ENCODE measurements at regions not wholly inside any gene's neighbourhood (a gene's known extent, or its start where the extent isn't known, plus 50 kb on each side); places are given as distances from the start of the nearest gene placed in this dataset.

- Mint-ChIP-seq H3K4me3 (no peak overlapping the region), H3K9me3 (no peaks in the 10 kb centered on the region), H3K36me3 (ENCODE audit: low read depth) (no peaks in the 10 kb centered on the region), H3K27me3 (peaks cover 10% of the 10 kb centered on the region), H3K4me1 (peaks cover 9% of the 10 kb centered on the region), H3K27ac (no peak overlapping the region)
- ATAC-seq (no peak), DNase-seq (no peak)
Measured at GRCh38 chr20:57867807-57868206, 158.0 kb upstream of the PMEPA1 start.

DNA sequence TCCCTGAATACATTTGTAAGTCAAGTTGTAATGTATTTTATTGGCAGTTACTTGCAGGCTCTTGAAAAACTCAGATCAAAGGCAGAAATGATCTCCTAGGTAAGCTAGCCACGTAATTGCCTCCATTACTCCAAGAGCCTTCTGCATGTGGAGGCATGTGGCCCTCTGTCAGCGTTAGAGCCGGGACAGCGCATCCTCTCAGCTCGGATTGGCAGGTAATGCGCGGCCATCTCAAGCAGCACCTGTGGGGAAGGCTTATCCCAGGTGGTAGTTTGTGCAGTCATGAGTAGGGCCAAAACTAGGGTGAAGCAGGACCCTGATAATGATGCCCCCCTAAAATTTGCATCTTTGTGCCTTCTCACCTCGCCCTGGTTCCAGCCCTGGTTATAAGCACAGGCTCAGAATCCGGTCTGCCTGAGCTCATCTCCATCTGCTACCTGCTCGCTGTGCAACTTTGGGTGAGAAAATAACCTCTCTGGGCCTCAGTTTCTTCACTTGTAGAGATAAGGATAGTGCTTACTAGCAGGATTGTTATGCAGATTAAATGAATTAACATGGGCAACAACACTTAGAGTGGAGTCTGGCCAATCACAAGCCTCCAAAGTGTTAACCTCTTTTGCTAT lies 157.5 kb upstream of the PMEPA1 start:
- DNase-seq: no peak
- Mint-ChIP-seq H3K36me3 (ENCODE audit: low read depth) (no peaks in the 10 kb centered on the region), H3K4me1 (peaks cover 9% of the 10 kb centered on the region), H3K4me3 (no peak overlapping the region), H3K27ac (no peak overlapping the region), H3K9me3 (no peaks in the 10 kb centered on the region), H3K27me3 (peaks cover 10% of the 10 kb centered on the region)
- no peak for ATAC-seq

DNA sequence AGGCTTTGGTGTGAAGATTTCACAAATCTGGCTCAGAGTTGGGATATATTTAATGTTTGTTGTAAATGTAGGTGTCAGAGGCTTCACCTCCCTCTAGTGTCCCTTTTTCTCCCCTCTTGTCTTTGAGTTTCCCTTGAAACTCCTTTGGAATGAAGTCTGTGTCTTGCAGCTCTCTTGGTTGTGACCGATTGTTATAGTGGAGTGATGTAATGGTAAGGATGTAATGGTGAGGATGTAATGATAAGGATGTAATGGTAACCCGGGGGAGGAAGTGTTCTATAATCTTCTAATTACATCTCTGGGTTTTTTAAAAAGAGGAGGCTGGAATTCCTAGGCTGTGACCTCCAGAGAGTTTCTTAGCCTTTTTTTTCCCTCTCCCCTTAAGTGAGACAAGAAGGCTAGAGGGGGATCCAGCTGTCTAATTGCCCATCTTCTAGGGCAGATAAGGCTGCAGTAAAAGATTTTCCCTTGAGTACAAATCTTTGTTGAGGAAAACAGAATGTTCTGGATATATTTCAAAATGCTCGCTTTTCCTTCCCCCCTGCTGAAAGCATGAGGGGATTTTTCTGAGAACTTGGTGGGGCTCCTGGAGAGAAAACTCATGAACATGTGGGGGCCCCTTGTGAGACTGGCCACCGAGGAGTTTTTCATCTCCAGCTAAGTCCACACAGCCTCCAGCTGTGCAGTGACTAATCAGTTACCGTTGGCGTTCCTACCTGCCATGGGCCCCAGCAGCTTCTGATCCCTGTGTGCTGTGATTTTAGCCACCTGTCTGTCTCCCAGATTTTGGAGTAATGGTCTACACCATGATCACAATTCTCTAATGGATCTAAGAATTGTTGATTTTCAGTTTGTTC lies 156.7 kb upstream of the PMEPA1 start:
- DNase-seq (no peak), ATAC-seq (no peak)
- H3K27me3 Mint-ChIP-seq: peaks cover 10% of the 10 kb centered on the region
- no peak overlapping the region for H3K4me3 Mint-ChIP-seq
- H3K27ac Mint-ChIP-seq: no peak overlapping the region
- H3K36me3 Mint-ChIP-seq (ENCODE audit: low read depth): no peaks in the 10 kb centered on the region
- H3K4me1 Mint-ChIP-seq: peaks cover 9% of the 10 kb centered on the region
- H3K9me3 Mint-ChIP-seq: no peaks in the 10 kb centered on the region

- DNase-seq (no peak), ATAC-seq (no peak)
- peaks cover 9% of the 10 kb centered on the region for H3K4me1 Mint-ChIP-seq
- no peaks in the 10 kb centered on the region for H3K9me3 Mint-ChIP-seq
- H3K27me3 Mint-ChIP-seq: peaks cover 12% of the 10 kb centered on the region
- no peak overlapping the region for H3K27ac Mint-ChIP-seq
- H3K36me3 Mint-ChIP-seq (ENCODE audit: low read depth): no peaks in the 10 kb centered on the region
- H3K4me3 Mint-ChIP-seq: no peak overlapping the region
Measured at GRCh38 chr20:57865266-57865665, 155.5 kb upstream of the PMEPA1 start.

DNA sequence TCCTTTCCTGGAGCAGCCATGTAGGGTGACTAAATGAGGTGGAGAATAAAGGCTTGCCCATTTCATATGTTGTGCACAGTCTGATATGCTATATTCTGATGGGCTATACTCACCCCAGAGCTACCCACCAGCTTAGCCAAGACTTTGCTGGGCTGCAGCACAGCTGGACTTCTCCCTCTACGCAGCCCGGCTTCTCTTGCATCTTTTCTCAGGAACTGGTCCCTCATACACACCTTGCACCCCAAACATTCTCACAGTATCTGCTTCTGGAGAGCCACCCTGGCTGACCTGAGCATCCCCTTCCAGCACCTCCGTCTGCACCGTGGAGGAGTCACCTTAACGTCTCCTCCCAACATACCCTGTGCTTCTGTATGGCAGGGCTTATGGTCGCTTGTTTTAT lies 150.8 kb upstream of the PMEPA1 start:
- Mint-ChIP-seq H3K36me3 (ENCODE audit: low read depth) (no peaks in the 10 kb centered on the region), H3K4me3 (no peak overlapping the region), H3K9me3 (no peaks in the 10 kb centered on the region)

DNA sequence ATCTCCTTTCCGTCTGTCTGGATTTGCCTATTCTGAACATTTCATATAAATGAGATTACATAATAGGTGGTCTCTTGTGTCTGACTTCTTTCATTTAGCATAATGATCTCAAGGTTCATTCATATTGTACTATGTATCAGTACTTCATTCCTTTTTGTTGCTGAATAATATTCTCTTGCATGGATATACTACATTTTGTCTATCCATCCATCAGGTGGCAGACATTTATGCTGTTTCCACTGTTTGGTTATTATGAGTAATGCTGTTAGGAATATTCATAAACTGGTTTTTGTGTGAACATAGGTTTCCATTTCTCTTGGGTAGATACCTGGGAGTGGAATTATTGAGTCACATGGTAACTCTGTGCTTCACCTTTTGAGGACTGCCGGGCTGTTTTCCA lies 148.2 kb upstream of the PMEPA1 start:
- no peak overlapping the region for H3K4me3 Mint-ChIP-seq

More for the DNA sequence above, 150.8 kb upstream of the PMEPA1 start:
- no peak for ATAC-seq
- H3K27me3 Mint-ChIP-seq: peaks cover 10% of the 10 kb centered on the region
- peaks cover 18% of the 10 kb centered on the region for H3K4me1 Mint-ChIP-seq
- no peak overlapping the region for H3K27ac Mint-ChIP-seq
- DNase-seq: no peak

DNA sequence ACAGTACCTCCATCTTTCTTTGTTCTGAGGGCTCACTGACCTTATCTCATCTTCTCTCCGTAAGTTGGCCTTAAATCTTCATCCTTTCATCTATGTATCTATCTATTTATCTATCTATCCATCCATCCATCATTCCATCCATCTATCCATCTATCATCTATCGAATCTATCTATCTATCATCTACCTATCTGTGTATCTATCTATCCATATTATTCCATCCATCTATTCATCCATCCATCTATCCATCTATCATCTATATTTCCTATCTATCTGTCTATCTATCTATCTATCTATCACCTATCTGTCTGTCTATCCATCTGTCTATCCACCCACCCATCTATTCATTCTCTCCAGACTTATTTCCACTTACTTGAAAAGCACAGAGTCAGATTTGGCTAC lies 147.3 kb upstream of the PMEPA1 start:
- H3K36me3 Mint-ChIP-seq (ENCODE audit: low read depth): no peaks in the 10 kb centered on the region
- H3K27ac Mint-ChIP-seq: no peak overlapping the region
- H3K9me3 Mint-ChIP-seq: no peaks in the 10 kb centered on the region
- H3K4me1 Mint-ChIP-seq: peaks cover 17% of the 10 kb centered on the region
- peaks cover 9% of the 10 kb centered on the region for H3K27me3 Mint-ChIP-seq
- ATAC-seq: no peak
- no peak for DNase-seq
- H3K4me3 Mint-ChIP-seq: no peak overlapping the region

More for the DNA sequence above, 148.2 kb upstream of the PMEPA1 start:
- DNase-seq: no peak
- H3K4me1 Mint-ChIP-seq: peaks cover 17% of the 10 kb centered on the region
- H3K36me3 Mint-ChIP-seq (ENCODE audit: low read depth): no peaks in the 10 kb centered on the region
- no peak overlapping the region for H3K27ac Mint-ChIP-seq
- no peaks in the 10 kb centered on the region for H3K9me3 Mint-ChIP-seq
- peaks cover 9% of the 10 kb centered on the region for H3K27me3 Mint-ChIP-seq
- no peak for ATAC-seq

GRCh38 chr20:57856658-57857057 lies 146.8 kb upstream of the PMEPA1 start:
- DNase-seq: no peak
- H3K4me3 Mint-ChIP-seq: no peak overlapping the region

DNA sequence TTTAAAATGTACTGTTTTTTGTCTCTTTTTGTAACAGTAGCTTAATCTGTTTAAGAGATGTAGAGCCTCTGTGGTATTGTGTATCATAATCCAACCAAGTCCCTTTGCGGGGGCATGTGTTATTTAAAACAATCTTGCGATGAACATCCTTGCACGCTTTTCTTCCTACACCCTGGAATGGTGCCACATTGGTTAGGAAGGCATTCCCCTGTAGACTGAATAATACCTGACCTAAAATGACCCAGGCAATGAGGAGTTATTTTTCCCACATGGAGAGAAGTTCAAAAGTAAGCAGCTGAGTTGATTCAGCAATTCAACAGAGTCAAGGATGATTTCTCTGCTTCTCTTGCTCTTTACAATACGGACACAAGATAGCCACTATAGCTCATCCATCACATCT lies 142.0 kb upstream of the PMEPA1 start:
- DNase-seq: no peak
- peaks cover 2% of the 10 kb centered on the region for H3K27me3 Mint-ChIP-seq

More at GRCh38 chr20:57856658-57857057, 146.8 kb upstream of the PMEPA1 start:
- no peaks in the 10 kb centered on the region for H3K36me3 Mint-ChIP-seq (ENCODE audit: low read depth)
- peaks cover 17% of the 10 kb centered on the region for H3K4me1 Mint-ChIP-seq
- peak; percentile 33 for ATAC-seq
- H3K9me3 Mint-ChIP-seq: no peaks in the 10 kb centered on the region
- H3K27ac Mint-ChIP-seq: no peak overlapping the region
- peaks cover 9% of the 10 kb centered on the region for H3K27me3 Mint-ChIP-seq

GRCh38 chr20:57851025-57851682 lies 141.3 kb upstream of the PMEPA1 start:
- ATAC-seq: no peak
- Mint-ChIP-seq H3K9me3 (no peaks in the 10 kb centered on the region), H3K4me3 (no peak overlapping the region), H3K36me3 (ENCODE audit: low read depth) (no peaks in the 10 kb centered on the region), H3K4me1 (no peaks in the 10 kb centered on the region), H3K27ac (no peak overlapping the region), H3K27me3 (peaks cover 2% of the 10 kb centered on the region)
- no peak for DNase-seq

More for the DNA sequence above, 142.0 kb upstream of the PMEPA1 start:
- H3K4me3 Mint-ChIP-seq: no peak overlapping the region
- no peak for ATAC-seq
- no peaks in the 10 kb centered on the region for H3K36me3 Mint-ChIP-seq (ENCODE audit: low read depth)
- H3K4me1 Mint-ChIP-seq: peaks cover 5% of the 10 kb centered on the region
- no peaks in the 10 kb centered on the region for H3K9me3 Mint-ChIP-seq
- no peak overlapping the region for H3K27ac Mint-ChIP-seq

DNA sequence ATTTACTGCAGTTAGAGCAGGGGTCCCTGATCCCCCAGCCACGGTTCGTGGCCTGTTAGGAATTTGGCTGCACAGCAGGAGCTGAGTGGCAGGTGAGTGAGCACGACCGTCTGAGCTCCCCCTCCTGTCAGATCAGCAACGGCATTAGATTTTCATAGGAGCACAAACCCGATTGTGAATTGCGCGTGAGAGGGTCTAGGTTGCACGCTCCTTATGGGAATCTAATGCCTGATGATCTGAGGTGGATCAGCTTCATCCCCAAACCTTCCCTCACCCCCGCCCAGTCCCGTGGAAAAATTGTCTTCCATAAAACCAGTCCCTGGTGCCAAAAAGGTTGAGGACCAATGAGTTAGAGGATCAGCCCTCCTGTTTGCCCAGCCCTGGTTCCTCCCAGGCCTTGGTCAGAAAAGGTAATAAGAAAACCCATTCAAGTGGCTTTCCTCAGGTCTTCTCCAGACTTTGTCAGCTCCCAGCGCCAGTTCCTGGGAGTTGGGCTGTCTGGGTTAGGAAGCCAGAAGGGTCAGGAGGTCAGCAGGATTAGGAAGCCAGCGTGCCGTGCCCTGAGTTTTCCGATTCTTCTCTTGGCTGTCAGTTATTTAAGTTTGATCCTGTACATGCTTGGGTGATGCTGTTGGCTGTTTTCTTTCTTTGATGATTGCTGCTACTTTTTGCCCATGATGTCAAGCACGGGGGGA lies 139.9 kb upstream of the PMEPA1 start:
- Mint-ChIP-seq H3K27me3 (peaks cover 2% of the 10 kb centered on the region), H3K4me1 (no peaks in the 10 kb centered on the region), H3K36me3 (ENCODE audit: low read depth) (no peaks in the 10 kb centered on the region), H3K27ac (no peak overlapping the region), H3K9me3 (no peaks in the 10 kb centered on the region), H3K4me3 (no peak overlapping the region)
- ATAC-seq (no peak), DNase-seq (no peak)

- Mint-ChIP-seq H3K27ac (no peak overlapping the region), H3K9me3 (no peaks in the 10 kb centered on the region), H3K27me3 (peaks cover 2% of the 10 kb centered on the region), H3K36me3 (ENCODE audit: low read depth) (no peaks in the 10 kb centered on the region), H3K4me3 (no peak overlapping the region), H3K4me1 (no peaks in the 10 kb centered on the region)
- ATAC-seq: no peak
- no peak for DNase-seq
Measured at GRCh38 chr20:57849121-57849520, 139.3 kb upstream of the PMEPA1 start.

DNA sequence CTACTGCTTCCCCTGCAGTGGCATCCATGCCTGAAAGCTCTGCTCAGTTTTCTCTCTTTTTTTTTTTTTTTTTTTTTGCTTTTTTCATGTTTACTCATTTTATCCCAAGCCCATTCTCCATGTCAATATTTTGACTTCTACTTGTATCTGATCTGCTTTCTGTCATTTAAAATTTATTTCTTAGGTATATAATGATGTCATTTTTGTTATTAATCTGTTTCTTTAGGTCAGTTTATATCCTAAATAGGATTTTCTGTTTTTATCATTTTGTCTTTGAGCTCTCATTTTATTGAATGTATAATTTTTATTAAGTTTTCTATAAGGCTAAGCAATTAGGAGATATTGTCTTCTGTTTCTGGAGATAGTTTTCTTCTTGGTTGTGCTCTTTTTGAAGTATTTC lies 138.5 kb upstream of the PMEPA1 start:
- H3K4me3 Mint-ChIP-seq: no peak overlapping the region
- H3K9me3 Mint-ChIP-seq: no peaks in the 10 kb centered on the region
- H3K4me1 Mint-ChIP-seq: no peaks in the 10 kb centered on the region
- no peak overlapping the region for H3K27ac Mint-ChIP-seq
- no peak for ATAC-seq
- no peaks in the 10 kb centered on the region for H3K36me3 Mint-ChIP-seq (ENCODE audit: low read depth)
- DNase-seq: no peak
- peaks cover 2% of the 10 kb centered on the region for H3K27me3 Mint-ChIP-seq

GRCh38 chr20:57847104-57847503 lies 137.3 kb upstream of the PMEPA1 start:
- Mint-ChIP-seq H3K27ac (no peak overlapping the region), H3K4me1 (no peaks in the 10 kb centered on the region), H3K36me3 (ENCODE audit: low read depth) (no peaks in the 10 kb centered on the region), H3K27me3 (peaks cover 2% of the 10 kb centered on the region), H3K4me3 (no peak overlapping the region), H3K9me3 (no peaks in the 10 kb centered on the region)
- no peak for DNase-seq
- no peak for ATAC-seq

All from activated naive CD8-positive, alpha-beta T cell treated with anti-CD3 and anti-CD28 coated beads, Interleukin-2, amount 50 U/mL, for 24 hours (primary cell).